Osteocyte (in vitro differentiated cells): ENCODE measurements at regions not wholly inside any gene's neighbourhood (a gene's known extent, or its start where the extent isn't known, plus 50 kb on each side); places are given as distances from the start of the nearest gene placed in this dataset.
A peak's percentile ranks its signal among the peaks of the same experiment; 100 is the strongest.
"Not testable (repeated sequence)": the region's sequence is repeated elsewhere in the genome, so short reads cannot be mapped to it uniquely, and the experiment has no call there.

ENCODE experiments used
- DNase-seq: peaks from one replicate; pipeline ENCODE4 v3.0.0; 2021; ENCODE audit warnings: mixed read lengths; ENCODE audit not compliant: unreplicated experiment; ENCODE audit errors: extremely low spot score
- H3K27ac Mint-ChIP-seq: one replicate; pipeline ENCODE4 v1.8.0; 2021; ENCODE audit warnings: mild to moderate bottlenecking, mixed read lengths; ENCODE audit not compliant: unreplicated experiment
- H3K27me3 Mint-ChIP-seq: one replicate; pipeline ENCODE4 v1.8.0; 2021; ENCODE audit warnings: mixed read lengths; ENCODE audit not compliant: unreplicated experiment
- H3K36me3 Mint-ChIP-seq: one replicate; pipeline ENCODE4 v1.8.0; 2021; ENCODE audit warnings: mixed read lengths; ENCODE audit not compliant: unreplicated experiment
- H3K4me1 Mint-ChIP-seq: one replicate; pipeline ENCODE4 v1.8.0; 2021; ENCODE audit warnings: mixed read lengths; ENCODE audit not compliant: unreplicated experiment
- H3K4me3 Mint-ChIP-seq: one replicate; pipeline ENCODE4 v1.8.0; 2021; ENCODE audit warnings: mild to moderate bottlenecking, moderate library complexity, mixed read lengths; ENCODE audit not compliant: unreplicated experiment
- H3K9me3 Mint-ChIP-seq: one replicate; pipeline ENCODE4 v1.8.0; 2021; ENCODE audit warnings: mixed read lengths; ENCODE audit not compliant: unreplicated experiment
- CTCF ChIP-seq: fragments of 200-600 bp; sonication (generic); IDR thresholded peaks from 2 replicates; pipeline ENCODE4 v1.5.0; 2021; ENCODE audit warnings: antibody characterized with exemption, mild to moderate bottlenecking, moderate library complexity

DNA sequence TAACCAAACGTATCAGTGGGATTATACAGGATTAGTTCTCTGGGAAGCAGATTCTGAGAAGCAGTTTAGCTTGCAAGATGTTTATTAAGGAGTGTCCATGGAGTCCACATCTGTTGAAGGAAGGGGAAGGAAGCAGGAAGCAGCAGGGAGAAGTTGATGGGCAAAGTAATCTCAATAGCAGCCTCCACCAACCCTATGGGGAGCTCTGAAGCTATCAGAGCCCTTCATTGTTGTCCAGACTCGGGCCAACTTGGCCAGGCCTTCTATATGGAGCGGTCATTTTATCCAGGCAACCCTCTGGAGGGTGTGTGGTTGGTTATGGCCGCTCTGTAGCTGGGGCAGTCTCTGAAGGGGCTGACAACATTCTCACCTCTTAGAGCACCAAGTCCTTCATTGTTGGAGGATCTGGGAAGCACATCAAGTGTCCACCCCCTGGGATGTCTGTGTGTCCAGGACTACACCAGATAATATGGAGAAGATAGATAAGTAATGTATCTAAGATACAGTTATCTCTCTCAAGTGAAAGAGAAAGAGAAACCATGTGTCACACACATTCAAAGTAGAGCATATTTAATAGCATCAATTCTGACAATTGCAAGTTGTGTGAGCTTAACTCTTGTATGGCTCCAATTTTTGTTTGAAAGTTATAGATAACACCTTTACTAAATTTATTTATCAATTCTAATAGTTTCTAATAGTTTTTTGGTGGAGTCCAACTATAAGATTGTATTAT lies 101.7 kb upstream of the TRIM77 start:
- Mint-ChIP-seq H3K36me3 (peaks cover 4% of the 10 kb centered on the region), H3K9me3 (no peaks in the 10 kb centered on the region), H3K27ac (no peak overlapping the region), H3K27me3 (peaks cover 10% of the 10 kb centered on the region), H3K4me1 (peaks cover 9% of the 10 kb centered on the region), H3K4me3 (no peak overlapping the region)
- no peak for TF ChIP-seq CTCF
- DNase-seq, result no peak

DNA sequence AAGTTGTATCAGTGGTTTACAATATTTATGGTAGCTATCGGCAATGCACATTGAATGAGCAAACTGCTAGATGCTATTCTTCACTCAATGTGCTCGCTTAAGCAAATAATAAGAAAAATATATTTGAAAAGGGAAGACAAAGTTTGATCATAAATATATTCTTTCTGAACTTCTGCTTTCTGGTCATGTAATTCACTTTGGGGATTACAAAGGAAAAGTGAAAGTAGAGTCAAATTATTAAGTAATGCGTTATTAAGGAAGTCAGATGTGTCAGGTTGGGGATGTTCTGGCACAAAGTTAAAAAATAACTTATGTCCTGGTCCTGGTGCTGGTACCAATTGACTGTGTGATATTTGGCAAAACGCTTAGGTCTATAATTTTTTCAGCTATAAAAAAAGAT lies 98.0 kb upstream of the TRIM77 start:
- no peak for TF ChIP-seq CTCF
- H3K36me3 Mint-ChIP-seq, result peaks cover 4% of the 10 kb centered on the region

DNA sequence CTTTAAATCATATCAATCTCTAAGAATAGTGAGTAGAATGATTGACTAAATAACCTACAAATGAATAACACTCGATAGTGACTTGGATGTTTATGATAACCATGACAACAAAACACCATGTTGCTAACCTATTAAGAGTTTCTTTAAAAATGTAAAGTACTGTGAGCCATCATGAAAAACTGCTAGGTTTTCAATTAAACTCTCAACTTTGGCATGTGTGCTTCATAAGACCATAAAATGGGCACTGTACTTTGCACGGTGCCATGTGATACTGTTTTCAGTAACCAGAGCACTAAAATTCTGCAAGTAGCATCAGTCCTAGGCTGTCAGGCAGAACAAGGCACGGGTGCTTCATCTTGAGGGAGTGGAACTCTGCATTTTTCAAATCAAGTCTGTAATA lies 96.2 kb upstream of the TRIM77 start:
- H3K27ac Mint-ChIP-seq, result no peak overlapping the region
- peaks cover 4% of the 10 kb centered on the region for H3K36me3 Mint-ChIP-seq
- peaks cover 10% of the 10 kb centered on the region for H3K27me3 Mint-ChIP-seq
- no peak for TF ChIP-seq CTCF
- no peak overlapping the region for H3K4me3 Mint-ChIP-seq
- H3K4me1 Mint-ChIP-seq, result peaks cover 5% of the 10 kb centered on the region
- DNase-seq, result no peak
- no peaks in the 10 kb centered on the region for H3K9me3 Mint-ChIP-seq

More for the DNA sequence above, 98.0 kb upstream of the TRIM77 start:
- peaks cover 10% of the 10 kb centered on the region for H3K27me3 Mint-ChIP-seq
- no peak overlapping the region for H3K27ac Mint-ChIP-seq
- H3K9me3 Mint-ChIP-seq, result no peaks in the 10 kb centered on the region
- no peak for DNase-seq
- H3K4me3 Mint-ChIP-seq, result no peak overlapping the region
- H3K4me1 Mint-ChIP-seq, result peaks cover 8% of the 10 kb centered on the region

DNA sequence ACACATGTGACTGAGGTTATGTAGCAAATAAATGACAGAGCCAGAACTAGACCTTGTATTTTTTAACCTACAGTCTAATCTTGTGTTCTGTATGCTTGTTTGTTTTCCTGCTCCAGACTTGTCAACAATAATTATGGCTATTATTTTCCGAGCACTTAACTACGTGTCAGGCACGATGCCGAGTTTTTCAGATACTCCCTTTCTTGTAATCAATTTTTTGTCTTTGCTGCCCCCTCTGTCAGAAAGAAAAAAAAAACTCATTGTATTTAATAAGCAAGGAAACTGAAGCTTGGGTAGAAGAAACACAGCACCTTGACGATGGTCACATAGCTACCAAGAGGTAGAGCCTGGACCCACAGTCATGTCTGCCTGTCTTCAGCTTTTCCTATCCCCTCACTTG lies 95.7 kb upstream of the TRIM77 start:
- not testable (repeated sequence) for H3K27me3 Mint-ChIP-seq, H3K9me3 Mint-ChIP-seq, H3K4me1 Mint-ChIP-seq, H3K36me3 Mint-ChIP-seq, DNase-seq, H3K27ac Mint-ChIP-seq, H3K4me3 Mint-ChIP-seq
- TF ChIP-seq CTCF, result peak; percentile 52

DNA sequence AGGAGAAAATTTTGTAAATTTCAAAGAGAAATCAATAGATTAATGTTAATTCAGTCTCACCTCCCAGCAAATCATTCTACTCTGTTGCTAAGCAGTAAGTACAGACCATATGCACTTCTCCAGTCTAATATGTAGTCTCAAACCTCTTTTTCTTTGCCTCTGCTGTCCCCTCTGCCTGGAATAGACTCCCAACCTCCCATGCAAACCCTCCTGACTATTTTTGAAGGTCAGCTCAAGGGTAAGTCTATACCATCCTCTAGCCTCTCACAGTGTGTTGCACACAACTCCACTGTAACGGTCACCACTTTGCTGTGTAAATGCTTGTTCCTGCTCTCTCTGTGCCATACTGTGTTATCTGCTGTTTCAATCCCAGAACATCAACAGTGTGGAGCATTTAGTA lies 94.5 kb upstream of the TRIM77 start:
- not testable (repeated sequence) for H3K27ac Mint-ChIP-seq, H3K4me1 Mint-ChIP-seq, DNase-seq, H3K4me3 Mint-ChIP-seq, H3K9me3 Mint-ChIP-seq, H3K36me3 Mint-ChIP-seq
- peaks cover 10% of the 10 kb centered on the region for H3K27me3 Mint-ChIP-seq
- TF ChIP-seq CTCF, result peak; percentile 44

GRCh38 chr11:89616161-89616560 lies 93.9 kb upstream of the TRIM77 start:
- peaks cover 14% of the 10 kb centered on the region for H3K27me3 Mint-ChIP-seq
- not testable (repeated sequence) for H3K9me3 Mint-ChIP-seq, DNase-seq, H3K36me3 Mint-ChIP-seq, H3K27ac Mint-ChIP-seq, H3K4me3 Mint-ChIP-seq, H3K4me1 Mint-ChIP-seq
